ENCODE measurements at regions not wholly inside any gene's neighbourhood (a gene's known extent, or its start where the extent isn't known, plus 50 kb on each side); places are given as distances from the start of the nearest gene placed in this dataset.

- DNase-seq (ENCODE audit: low spot score): no peak
These were observed 55.4 kb downstream of the CCER1 start for GRCh38 chr12:90899456-90900182.

DNA sequence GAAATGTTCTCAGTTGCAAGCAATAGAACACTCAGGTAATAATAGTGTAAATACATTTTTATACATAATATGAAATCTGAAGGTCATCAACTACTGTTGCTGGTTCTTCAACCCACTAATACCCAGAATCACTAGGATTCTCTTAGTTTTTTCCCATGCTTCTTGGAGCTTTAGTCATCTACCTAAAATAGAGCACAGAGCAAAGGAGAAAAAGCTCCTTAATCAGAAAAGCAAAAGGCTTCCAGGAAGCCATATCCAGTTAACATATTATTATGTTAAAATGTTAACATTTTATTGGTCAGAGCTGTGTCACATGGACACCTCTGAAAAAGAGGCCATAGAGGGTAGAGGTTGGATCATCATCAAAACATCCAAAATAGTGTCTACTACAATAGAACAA, 57.0 kb downstream of the CCER1 start:
- DNase-seq (ENCODE audit: low spot score): no peak

DNA sequence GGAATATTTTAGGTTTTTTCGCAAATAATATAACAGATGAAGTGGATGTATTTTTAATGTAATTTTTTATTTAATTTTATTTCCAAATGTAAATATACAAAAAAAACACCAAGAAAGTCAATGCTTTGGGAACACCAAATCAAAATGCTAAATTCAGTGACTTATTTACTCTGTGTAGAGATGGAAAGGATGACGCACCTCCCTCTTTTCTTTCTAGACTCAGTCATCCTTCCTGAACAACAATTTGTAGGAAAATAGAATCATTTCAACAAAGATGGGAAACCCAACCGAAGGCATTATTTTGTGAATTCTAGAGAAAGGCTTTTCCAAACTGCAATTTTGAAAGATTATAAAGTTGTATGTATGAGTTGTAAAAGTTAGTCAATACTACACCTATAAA, 57.7 kb downstream of the CCER1 start:
- no peak for DNase-seq (ENCODE audit: low spot score)

- no peak for DNase-seq (ENCODE audit: low spot score)
These were observed 58.2 kb downstream of the CCER1 start for GRCh38 chr12:90896821-90897220.

DNA sequence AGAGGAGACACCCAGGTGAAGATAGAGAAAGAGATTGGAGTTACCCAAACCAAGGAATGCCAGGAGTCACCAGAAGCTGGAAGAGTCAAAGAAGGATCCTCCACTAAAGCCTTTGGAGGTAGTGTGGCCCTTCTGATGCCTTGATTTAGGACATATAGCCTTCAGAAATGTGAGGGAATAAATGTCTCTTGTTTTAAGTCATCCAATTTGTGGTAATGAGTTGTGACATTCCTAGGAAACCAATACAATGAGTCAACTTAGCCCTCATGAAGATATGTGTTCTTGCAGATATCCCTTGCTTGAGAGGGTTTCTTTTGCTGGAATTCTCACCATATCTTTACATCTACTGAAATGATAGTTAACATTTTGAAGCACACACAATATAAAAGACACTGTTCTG, 58.8 kb downstream of the CCER1 start:
- DNase-seq (ENCODE audit: low spot score): no peak

GRCh38 chr12:90888316-90888715, 66.7 kb downstream of the CCER1 start:
- no peak for DNase-seq (ENCODE audit: low spot score)

GRCh38 chr12:90883456-90883855, 71.5 kb downstream of the CCER1 start:
- no peak for DNase-seq (ENCODE audit: low spot score)

DNA sequence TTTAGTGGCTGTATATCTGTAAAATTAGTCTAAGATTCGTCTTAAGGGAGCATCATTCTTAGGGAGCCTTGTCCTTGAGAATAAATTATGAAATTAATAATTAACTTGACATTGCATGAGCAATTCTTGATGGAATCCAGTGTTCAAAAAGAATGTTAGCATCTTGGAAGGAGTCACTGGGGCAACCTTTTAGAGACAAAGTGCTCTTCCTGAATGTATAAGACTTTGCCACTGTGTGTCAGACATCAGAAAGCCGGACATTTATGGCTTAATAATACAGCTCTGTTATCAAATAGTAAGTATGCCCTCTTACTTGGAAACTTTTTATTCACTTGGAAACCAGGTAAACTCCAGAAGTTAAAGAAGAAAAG, 83.3 kb downstream of the CCER1 start:
- no peak for DNase-seq (ENCODE audit: low spot score)

GRCh38 chr12:90870971-90871725, 83.8 kb downstream of the CCER1 start:
- DNase-seq (ENCODE audit: low spot score): no peak

DNA sequence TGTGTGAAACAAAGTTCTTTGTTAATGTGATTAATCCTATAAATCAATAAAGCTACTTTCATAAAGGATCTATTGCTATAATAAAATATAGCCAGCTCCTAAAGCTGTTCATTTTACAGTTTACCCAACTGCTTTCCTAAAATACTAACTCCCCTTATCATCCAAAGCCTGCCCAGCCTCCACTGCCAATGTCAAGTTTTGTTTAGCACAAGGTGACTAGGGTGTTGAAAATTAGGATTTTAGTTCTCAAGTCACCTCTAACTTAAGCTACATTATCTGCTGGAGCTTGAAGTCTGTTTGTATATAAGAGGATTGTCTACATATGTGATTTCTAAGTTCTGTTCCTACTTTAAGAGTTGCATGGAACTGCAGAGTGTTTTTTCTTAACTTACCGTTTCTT, 86.3 kb downstream of the CCER1 start:
- no peak for DNase-seq (ENCODE audit: low spot score)

- DNase-seq (ENCODE audit: low spot score): no peak
These were observed 95.4 kb downstream of the CCER1 start for GRCh38 chr12:90859591-90859990.

GRCh38 chr12:90858252-90858651, 96.7 kb downstream of the CCER1 start:
- DNase-seq (ENCODE audit: low spot score): no peak

- DNase-seq (ENCODE audit: low spot score): no peak
These were observed 99.4 kb downstream of the CCER1 start for GRCh38 chr12:90855534-90855933.

GRCh38 chr12:90854136-90854689, 100.8 kb downstream of the CCER1 start:
- DNase-seq (ENCODE audit: low spot score): peak; percentile 52

DNA sequence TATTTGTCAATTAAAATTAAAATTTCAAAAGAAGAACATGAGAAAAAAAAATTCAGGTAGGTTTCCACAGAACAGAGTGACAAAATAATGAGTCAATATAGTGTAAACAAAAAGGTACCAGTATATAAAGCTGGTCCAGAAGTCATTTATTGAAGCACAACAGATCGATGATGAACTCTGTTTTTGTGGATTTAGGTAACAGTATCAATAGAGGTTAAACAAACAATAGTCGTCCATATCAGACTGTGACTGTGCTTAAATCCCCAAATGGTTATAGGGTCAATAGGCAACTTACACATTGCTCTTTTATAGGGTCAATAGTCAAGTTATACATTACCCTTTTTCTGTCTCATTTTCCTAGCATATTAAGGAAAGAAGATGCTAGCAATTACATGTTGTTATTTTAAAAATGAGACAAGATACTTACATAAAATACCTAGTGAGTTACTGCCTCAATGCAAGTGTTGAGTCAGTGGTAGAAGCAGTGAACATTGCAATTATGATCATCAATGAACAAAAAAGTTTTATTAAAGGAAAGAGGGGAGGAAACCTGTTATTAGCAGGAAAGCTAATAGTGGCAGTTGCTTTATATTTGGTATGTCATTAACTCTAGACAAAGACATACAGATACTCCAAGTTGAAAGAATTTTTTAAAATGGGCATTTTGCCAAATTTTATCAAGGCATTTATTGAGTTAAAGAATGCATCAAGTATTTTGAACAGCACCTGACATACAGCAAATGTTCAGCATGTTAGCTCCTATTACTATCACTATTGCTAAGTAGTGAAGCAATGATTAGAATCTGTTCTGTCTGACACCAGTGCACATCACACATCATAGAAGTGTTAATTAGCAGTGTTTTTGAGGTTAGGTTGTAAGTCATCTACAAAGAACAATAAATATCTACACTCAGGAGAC, 102.9 kb downstream of the CCER1 start:
- no peak for DNase-seq (ENCODE audit: low spot score)

GRCh38 chr12:90842477-90842876, 112.5 kb downstream of the CCER1 start:
- DNase-seq (ENCODE audit: low spot score): no peak

DNA sequence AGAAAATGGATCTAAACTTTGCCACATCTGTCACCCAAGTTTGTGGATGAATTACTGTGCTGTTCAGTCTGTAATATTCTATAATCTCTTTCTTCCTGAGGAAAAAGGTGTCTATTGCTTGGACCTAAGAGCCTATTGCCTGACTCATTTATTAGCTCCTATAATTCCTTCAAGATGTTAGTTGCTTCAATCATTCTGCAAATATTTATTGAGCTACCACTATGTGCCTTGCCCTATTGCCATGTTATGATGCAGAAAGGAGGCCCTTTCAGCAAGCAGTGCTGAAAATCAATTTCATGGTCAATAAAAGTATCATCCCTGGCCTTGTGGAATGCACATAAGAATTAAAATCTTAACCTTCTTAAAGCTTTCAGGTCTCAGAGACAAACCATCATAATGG, 113.6 kb downstream of the CCER1 start:
- DNase-seq (ENCODE audit: low spot score): no peak

- no peak for DNase-seq (ENCODE audit: low spot score)
These were observed 115.6 kb downstream of the CCER1 start for GRCh38 chr12:90839346-90839745.

DNA sequence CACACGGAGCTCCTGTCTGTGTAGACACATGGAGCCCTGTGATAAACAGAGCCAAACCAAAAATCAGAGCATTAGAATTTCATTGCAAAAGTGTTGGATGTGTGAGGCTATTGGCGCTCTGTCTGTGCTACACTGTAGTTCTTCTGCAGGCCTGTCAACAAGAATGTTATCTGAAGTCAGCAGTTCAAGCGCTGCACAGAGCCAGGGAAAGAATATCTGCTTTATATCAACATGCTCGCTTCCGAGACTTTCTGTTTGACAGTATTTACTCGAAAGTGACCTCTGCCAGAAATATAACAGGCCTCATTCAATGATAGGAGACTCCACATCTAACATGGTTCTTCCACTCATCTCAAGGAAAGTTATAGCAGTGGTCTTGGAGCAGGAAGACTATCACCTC, 118.3 kb downstream of the CCER1 start:
- DNase-seq (ENCODE audit: low spot score): no peak

GRCh38 chr12:90833228-90833627, 121.7 kb downstream of the CCER1 start:
- no peak for DNase-seq (ENCODE audit: low spot score)

- DNase-seq (ENCODE audit: low spot score): no peak
These were observed 122.5 kb downstream of the CCER1 start for GRCh38 chr12:90832427-90832826.

- DNase-seq (ENCODE audit: low spot score): no peak
These were observed 123.3 kb downstream of the CCER1 start for GRCh38 chr12:90831712-90832111.
